GM21360 (cell line): ENCODE measurements at regions not wholly inside any gene's neighbourhood (a gene's known extent, or its start where the extent isn't known, plus 50 kb on each side); places are given as distances from the start of the nearest gene placed in this dataset.
"Not testable (repeated sequence)": the region's sequence is repeated elsewhere in the genome, so short reads cannot be mapped to it uniquely, and the experiment has no call there.

Experiments
- ATAC-seq: cut with Tn5 transposase; IDR thresholded peaks from one replicate; pipeline ENCODE4 v1.9.1; 2021; ENCODE audit warnings: mild to moderate bottlenecking, moderate library complexity; ENCODE audit not compliant: unreplicated experiment

- ATAC-seq, result no peak
Measured at GRCh38 chr18:70554854-70555445, 266.1 kb downstream of the SOCS6 start.

- no peak for ATAC-seq
Measured at GRCh38 chr18:70553936-70554260, 265.1 kb downstream of the SOCS6 start.

- ATAC-seq, result no peak
Measured at GRCh38 chr18:70553245-70553935, 264.5 kb downstream of the SOCS6 start.

GRCh38 chr18:70536370-70537062, 247.7 kb downstream of the SOCS6 start:
- ATAC-seq, result no peak

GRCh38 chr18:70535041-70535440, 246.2 kb downstream of the SOCS6 start:
- ATAC-seq, result no peak

GRCh38 chr18:70525322-70525721, 236.5 kb downstream of the SOCS6 start:
- not testable (repeated sequence) for ATAC-seq

GRCh38 chr18:70523792-70524182, 234.9 kb downstream of the SOCS6 start:
- ATAC-seq, result no peak

- no peak for ATAC-seq
Measured at GRCh38 chr18:70523035-70523791, 234.4 kb downstream of the SOCS6 start.

- ATAC-seq, result no peak
Measured at GRCh38 chr18:70522183-70522680, 233.4 kb downstream of the SOCS6 start.

- ATAC-seq, result no peak
Measured at GRCh38 chr18:70520867-70521266, 232.0 kb downstream of the SOCS6 start.

GRCh38 chr18:70513502-70514171, 224.8 kb downstream of the SOCS6 start:
- no peak for ATAC-seq

GRCh38 chr18:70507970-70508369, 219.1 kb downstream of the SOCS6 start:
- no peak for ATAC-seq

GRCh38 chr18:70506511-70506910, 217.7 kb downstream of the SOCS6 start:
- no peak for ATAC-seq

GRCh38 chr18:70503060-70503459, 214.2 kb downstream of the SOCS6 start:
- no peak for ATAC-seq

GRCh38 chr18:70501358-70501757, 212.5 kb downstream of the SOCS6 start:
- ATAC-seq, result no peak

- no peak for ATAC-seq
Measured at GRCh38 chr18:70500748-70501147, 211.9 kb downstream of the SOCS6 start.

- ATAC-seq, result no peak
Measured at GRCh38 chr18:70499218-70499691, 210.4 kb downstream of the SOCS6 start.

GRCh38 chr18:70496353-70497294, 207.8 kb downstream of the SOCS6 start:
- ATAC-seq, result no peak

GRCh38 chr18:70494524-70494923, 205.7 kb downstream of the SOCS6 start:
- no peak for ATAC-seq

GRCh38 chr18:70493461-70493860, 204.6 kb downstream of the SOCS6 start:
- no peak for ATAC-seq
